CD1c-positive myeloid dendritic cell (primary cell): ENCODE measurements at regions not wholly inside any gene's neighbourhood (a gene's known extent, or its start where the extent isn't known, plus 50 kb on each side); places are given as distances from the start of the nearest gene placed in this dataset.

Experiments
- DNase-seq: peaks from one replicate; pipeline ENCODE4 v3.0.0-alpha.2; 2016; ENCODE audit errors: extremely low spot score

GRCh38 chr5:87949676-87950631 lies 318.7 kb downstream of the TMEM161B start:
- no peak for DNase-seq

- DNase-seq = no peak
Observed at GRCh38 chr5:87948486-87948885, 320.2 kb downstream of the TMEM161B start.

GRCh38 chr5:87946271-87946670 lies 322.4 kb downstream of the TMEM161B start:
- DNase-seq = no peak

DNA sequence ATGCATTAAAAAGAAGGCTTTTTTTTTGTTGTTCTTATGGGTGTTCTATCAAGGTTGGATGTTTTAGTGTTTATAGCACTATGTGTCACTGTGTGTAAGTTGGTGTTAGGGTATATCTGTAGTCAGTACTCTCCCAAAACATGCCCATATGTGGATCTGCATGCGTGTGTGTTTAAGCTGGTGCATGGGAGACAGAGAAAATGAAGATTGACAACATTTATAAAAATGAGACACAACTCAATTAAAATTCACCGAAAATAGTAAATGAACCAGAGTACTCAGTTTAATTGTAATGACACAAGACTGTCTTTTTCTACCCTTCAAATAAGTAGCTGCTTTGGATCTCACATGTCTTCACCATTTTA lies 323.4 kb downstream of the TMEM161B start:
- no peak for DNase-seq

- DNase-seq = no peak
Observed at GRCh38 chr5:87944553-87945285, 323.9 kb downstream of the TMEM161B start.

DNA sequence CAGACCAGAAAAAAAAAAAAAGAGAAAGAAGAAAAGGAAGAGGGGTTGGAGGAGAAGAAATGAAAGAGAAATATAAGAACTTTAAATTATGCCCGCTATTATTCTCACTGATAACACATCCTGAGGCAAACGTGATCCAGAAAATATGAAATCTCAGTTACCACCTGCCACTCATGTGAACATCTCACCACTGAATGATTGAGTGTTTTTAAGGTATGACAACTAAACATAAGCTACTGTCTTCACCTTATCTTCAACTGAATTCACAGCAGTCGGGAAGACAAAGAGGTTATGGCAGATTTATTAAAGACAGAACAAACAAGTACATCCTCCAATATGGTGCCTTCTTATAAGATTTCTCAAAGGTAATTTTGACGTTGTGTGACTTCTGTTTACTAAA lies 327.9 kb downstream of the TMEM161B start:
- no peak for DNase-seq

DNA sequence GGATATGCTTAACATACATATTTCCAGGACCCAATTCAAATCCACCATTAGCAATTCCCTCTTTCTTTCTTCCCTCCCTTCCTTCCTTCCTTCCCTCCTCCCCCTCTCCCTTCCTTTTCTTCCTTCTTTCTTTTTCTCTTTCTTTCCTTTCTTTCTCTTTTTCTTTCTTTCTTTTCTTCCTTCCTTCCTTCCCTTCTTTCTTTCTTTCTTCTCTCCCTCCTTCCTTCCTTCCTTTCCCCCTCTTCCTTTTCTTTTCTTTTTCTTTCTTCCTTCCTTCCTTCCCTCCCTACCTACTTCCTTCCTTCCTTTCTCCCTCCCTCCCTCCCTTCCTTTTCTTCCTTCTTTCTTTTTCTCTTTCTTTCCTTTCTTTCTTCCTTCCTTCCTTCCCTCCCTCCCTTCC lies 332.0 kb downstream of the TMEM161B start:
- DNase-seq = no peak

GRCh38 chr5:87924436-87924835 lies 344.2 kb downstream of the TMEM161B start:
- no peak for DNase-seq

DNA sequence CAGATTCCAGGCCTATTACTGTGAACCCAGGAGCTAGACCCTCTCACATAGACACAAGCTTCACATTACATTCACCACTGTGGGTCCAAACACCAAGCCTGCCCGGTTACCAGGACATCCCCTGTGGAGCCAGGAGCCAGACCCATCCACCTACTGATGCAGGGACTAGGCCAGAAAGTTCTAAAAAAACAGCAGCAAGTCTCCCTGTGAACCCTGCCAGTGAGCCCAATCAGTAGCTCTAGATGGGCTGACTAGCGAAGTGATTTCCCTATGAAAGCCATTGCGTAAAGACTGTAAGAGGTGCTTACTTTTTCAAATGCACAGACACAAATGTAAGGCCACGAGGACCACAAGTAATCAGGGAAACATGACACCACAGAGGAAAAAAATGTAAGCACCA lies 352.3 kb downstream of the TMEM161B start:
- DNase-seq = no peak

- no peak for DNase-seq
Observed at GRCh38 chr5:87912419-87912818, 356.2 kb downstream of the TMEM161B start.

GRCh38 chr5:87909382-87909781 lies 359.3 kb downstream of the TMEM161B start:
- no peak for DNase-seq

- DNase-seq = no peak
Observed at GRCh38 chr5:87906962-87907361, 361.7 kb downstream of the TMEM161B start.

DNA sequence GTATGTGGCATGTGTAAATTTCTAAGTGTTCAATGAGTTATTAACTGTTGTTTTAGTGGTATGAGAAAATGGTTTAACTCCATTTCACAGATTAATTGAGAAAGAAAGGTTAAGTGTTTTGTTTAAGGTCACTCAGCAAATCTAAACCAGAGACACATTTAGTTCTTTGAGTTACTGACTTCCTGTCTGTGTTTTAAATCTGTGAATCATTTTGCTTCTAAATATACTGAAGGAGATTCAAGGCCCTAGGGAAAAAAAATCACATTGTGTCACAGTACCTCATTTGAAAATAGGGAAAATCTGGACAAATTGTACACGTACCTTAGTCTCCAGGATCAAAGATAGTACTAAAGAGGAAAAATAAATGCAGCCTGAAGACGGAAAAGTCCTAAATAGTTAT lies 368.2 kb downstream of the TMEM161B start:
- no peak for DNase-seq

- no peak for DNase-seq
Observed at GRCh38 chr5:87899721-87900131, 368.9 kb downstream of the TMEM161B start.

DNA sequence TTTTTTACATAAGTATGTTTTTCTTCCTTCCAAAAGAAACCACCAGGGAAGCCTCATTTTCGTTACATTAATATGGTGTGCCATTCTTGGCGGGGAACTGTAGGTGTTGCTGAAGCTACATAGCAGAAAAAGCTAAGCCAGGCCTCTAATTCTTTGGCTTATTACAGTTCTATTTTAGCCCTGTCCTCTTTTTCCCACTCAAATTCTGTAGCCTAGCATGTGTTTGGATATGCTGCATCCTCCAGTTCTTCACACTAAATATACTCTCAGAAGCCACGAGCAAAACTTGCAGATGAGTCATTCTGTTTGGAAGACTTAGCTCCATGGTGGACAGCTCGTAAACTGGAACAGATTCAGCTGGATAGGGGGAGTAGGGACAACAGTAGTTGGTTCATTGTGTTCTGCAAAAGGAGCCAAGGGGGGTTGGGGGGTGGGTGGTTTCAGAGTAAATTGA lies 369.4 kb downstream of the TMEM161B start:
- no peak for DNase-seq

GRCh38 chr5:87898574-87898973 lies 370.1 kb downstream of the TMEM161B start:
- DNase-seq = no peak

GRCh38 chr5:87888139-87888538 lies 380.5 kb downstream of the TMEM161B start:
- no peak for DNase-seq

- no peak for DNase-seq
Observed at GRCh38 chr5:87887247-87887646, 381.4 kb downstream of the TMEM161B start.

GRCh38 chr5:87886164-87886563 lies 382.5 kb downstream of the TMEM161B start:
- no peak for DNase-seq

DNA sequence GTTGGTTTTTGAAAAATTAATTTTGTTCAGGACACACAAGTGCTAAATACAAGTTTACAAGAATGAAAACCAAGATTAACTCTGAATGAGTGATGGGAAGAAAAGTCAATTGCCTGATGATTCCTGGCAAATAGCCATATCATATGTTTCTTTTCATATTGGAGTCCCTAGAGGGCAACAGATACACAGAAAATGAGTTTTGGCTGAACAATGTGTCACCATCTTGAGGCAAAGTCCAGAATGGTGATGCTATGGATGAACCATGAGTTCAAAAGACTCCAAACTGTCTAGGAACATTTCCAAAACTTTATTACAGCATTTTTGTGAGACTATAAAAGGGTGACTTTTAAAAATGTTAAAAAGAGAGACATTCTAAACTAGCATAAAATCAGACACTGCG lies 382.9 kb downstream of the TMEM161B start:
- no peak for DNase-seq

DNA sequence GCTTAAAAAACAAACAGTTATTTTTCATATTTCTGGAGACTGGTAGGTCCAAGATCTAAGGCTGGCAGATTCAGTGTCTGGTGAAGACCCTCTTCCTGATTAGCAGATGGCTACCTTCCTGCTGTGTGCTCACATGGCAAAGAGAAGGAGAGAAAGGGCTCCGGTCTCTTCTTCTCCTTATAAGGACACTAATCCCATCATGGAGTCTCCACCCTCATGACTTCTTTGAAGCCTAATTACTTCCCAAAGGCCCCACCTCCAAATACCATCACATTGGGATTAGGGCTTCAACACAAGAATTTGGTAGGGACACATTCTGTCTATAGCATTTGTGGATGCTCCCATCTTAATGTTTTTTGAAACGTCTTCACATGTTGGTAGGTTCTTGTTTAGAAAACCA lies 391.1 kb downstream of the TMEM161B start:
- no peak for DNase-seq

GRCh38 chr5:87877023-87877422 lies 391.6 kb downstream of the TMEM161B start:
- no peak for DNase-seq

DNA sequence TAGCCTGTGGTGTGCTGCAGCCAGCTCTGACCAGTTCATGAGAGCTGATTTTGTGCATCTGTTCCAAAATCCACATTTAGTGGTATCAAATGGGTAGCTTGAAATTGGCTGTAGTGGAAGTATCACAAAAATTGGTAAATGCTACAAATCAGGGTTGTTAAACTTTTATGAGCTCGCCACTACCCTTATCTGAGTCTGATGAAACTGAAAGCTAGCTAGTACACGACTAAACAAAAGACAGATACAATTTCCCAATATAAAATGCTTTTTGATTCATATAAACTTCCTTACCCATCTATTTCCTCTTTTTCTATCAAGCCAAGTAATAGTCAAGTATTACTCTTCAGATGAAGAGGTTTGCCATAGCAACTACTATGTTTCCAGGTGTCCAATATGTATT lies 392.0 kb downstream of the TMEM161B start:
- no peak for DNase-seq
